ENCODE measurements at regions not wholly inside any gene's neighbourhood (a gene's known extent, or its start where the extent isn't known, plus 50 kb on each side); places are given as distances from the start of the nearest gene placed in this dataset.

GRCh38 chr1:79082233-79082632, 75.7 kb upstream of the ADGRL4 start:
- TF ChIP-seq MAX (IDR thresholded peaks at IDR 0.05) (no peak), EGR1 (IDR thresholded peaks at IDR 0.05) (no peak), TAF1 (IDR thresholded peaks at IDR 0.05; ENCODE audit: low read depth) (no peak), REST (IDR thresholded peaks at IDR 0.05; ENCODE audit: low read depth) (no peak), TCF12 (IDR thresholded peaks at IDR 0.05; ENCODE audit: low read depth) (no peak), NFIC (IDR thresholded peaks at IDR 0.05) (no peak), ZBTB7A (IDR thresholded peaks at IDR 0.05; ENCODE audit: low read depth) (no peak), YY1 (IDR thresholded peaks at IDR 0.05; ENCODE audit: low read depth) (no peak)
